Neural crest cell (in vitro differentiated cells): ENCODE measurements at regions not wholly inside any gene's neighbourhood (a gene's known extent, or its start where the extent isn't known, plus 50 kb on each side); places are given as distances from the start of the nearest gene placed in this dataset.

Source experiments
- DNase-seq: peaks from one replicate; pipeline ENCODE4 v3.0.0; 2021; ENCODE audit warnings: low read depth, mixed read lengths, low spot score
- H3K27ac Mint-ChIP-seq: one replicate; pipeline ENCODE4 v1.8.0; 2021; ENCODE audit warnings: mild to moderate bottlenecking, mixed read lengths; ENCODE audit not compliant: unreplicated experiment
- H3K27me3 Mint-ChIP-seq: 2 replicates; pipeline ENCODE4 v1.8.0; 2021; ENCODE audit warnings: low read depth, mild to moderate bottlenecking, mixed read lengths
- H3K36me3 Mint-ChIP-seq: 2 replicates; pipeline ENCODE4 v1.8.0; 2021; ENCODE audit warnings: low read depth, mild to moderate bottlenecking, mixed read lengths
- H3K4me1 Mint-ChIP-seq: 2 replicates; pipeline ENCODE4 v1.8.0; 2021; ENCODE audit warnings: mixed read lengths
- H3K4me3 Mint-ChIP-seq: one replicate; pipeline ENCODE4 v1.8.0; 2021; ENCODE audit warnings: mild to moderate bottlenecking, mixed read lengths
- H3K9me3 Mint-ChIP-seq: 2 replicates; pipeline ENCODE4 v1.8.0; 2021; ENCODE audit warnings: mixed read lengths
- CTCF ChIP-seq: fragments of 200-600 bp; sonication (generic); conservative IDR thresholded peaks from 2 replicates; pipeline ENCODE4 v1.5.0; 2021; ENCODE audit warnings: antibody characterized with exemption, mild to moderate bottlenecking

- DNase-seq, result no peak
- Mint-ChIP-seq H3K27me3 (peaks cover 2% of the 10 kb centered on the region), H3K27ac (no peak overlapping the region), H3K36me3 (no peaks in the 10 kb centered on the region), H3K4me3 (no peak overlapping the region), H3K4me1 (peaks cover 40% of the 10 kb centered on the region), H3K9me3 (no peaks in the 10 kb centered on the region)
- no peak for TF ChIP-seq CTCF
Observed at GRCh38 chr12:105740369-105740768, 398.4 kb downstream of the NUAK1 start.

- H3K4me3 Mint-ChIP-seq, result no peak overlapping the region
- no peaks in the 10 kb centered on the region for H3K9me3 Mint-ChIP-seq
- no peaks in the 10 kb centered on the region for H3K36me3 Mint-ChIP-seq
- no peak for TF ChIP-seq CTCF
- H3K27ac Mint-ChIP-seq, result no peak overlapping the region
- peaks cover 36% of the 10 kb centered on the region for H3K4me1 Mint-ChIP-seq
- peaks cover 2% of the 10 kb centered on the region for H3K27me3 Mint-ChIP-seq
- no peak for DNase-seq
Observed at GRCh38 chr12:105740970-105741725, 397.6 kb downstream of the NUAK1 start.

DNA sequence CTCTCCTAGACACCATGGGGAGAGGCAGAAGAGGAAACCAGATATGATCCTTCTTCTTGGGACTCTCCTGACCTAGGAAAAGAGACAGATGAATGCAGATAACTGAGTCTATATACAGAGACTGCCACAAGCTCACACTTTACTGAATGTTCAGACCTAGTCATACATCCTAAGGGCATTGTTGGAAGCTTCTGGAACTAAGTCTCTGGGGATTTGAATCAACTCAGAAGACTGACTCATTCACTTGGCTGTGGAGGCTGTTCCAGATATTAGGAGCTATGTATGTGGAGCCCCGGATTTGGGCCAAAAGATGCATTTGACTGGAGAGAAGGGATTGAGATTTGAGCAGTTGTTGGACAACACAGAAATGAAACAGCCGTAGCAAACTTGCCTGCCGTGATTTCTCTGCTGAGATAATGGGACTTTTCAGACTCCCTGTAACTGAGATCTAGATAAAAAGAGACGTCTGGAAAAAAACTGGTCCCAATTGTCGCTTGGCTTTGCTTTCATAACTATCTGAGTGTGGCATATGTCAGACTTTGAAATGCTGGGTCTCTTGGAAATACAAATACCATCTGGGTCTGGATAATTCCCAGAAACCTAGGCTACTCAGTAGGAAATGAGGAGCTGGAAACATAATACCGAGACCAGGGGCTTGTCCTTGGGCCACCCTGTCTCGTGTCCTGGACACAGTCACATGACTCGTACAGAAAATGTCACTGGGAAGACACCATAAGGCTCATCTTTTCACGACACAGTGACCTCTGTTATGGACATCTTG, 396.8 kb downstream of the NUAK1 start:
- H3K27me3 Mint-ChIP-seq, result peaks cover 2% of the 10 kb centered on the region
- peaks cover 28% of the 10 kb centered on the region for H3K4me1 Mint-ChIP-seq
- H3K36me3 Mint-ChIP-seq, result no peaks in the 10 kb centered on the region
- no peak overlapping the region for H3K4me3 Mint-ChIP-seq
- H3K9me3 Mint-ChIP-seq, result no peaks in the 10 kb centered on the region
- DNase-seq, result no peak
- no peak overlapping the region for H3K27ac Mint-ChIP-seq
- no peak for TF ChIP-seq CTCF

DNA sequence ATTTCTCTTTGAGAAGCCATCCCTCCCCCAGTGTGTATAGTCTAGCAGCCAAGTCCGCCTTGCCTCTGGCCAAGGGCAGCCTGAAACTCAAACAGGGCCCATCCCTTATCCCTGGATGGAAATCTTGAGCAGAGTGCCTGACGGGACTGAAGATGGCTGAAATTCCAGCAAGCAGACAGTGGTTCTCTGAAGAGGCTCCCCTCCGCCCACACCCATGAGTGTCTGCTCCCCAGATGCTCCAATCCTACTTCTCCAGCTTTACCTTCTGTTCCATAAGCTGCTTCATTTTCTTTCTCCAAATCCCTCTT, 396.2 kb downstream of the NUAK1 start:
- DNase-seq, result no peak
- Mint-ChIP-seq H3K36me3 (no peaks in the 10 kb centered on the region), H3K27ac (no peak overlapping the region), H3K9me3 (no peaks in the 10 kb centered on the region), H3K27me3 (peaks cover 2% of the 10 kb centered on the region), H3K4me1 (peaks cover 22% of the 10 kb centered on the region), H3K4me3 (no peak overlapping the region)
- TF ChIP-seq CTCF, result no peak

- H3K27ac Mint-ChIP-seq, result peak overlapping the region; percentile 30
- no peaks in the 10 kb centered on the region for H3K9me3 Mint-ChIP-seq
Observed at GRCh38 chr12:105744371-105745058, 394.2 kb downstream of the NUAK1 start.

More at GRCh38 chr12:105744371-105745058, 394.2 kb downstream of the NUAK1 start:
- no peak for DNase-seq
- Mint-ChIP-seq H3K4me3 (no peak overlapping the region), H3K27me3 (no peaks in the 10 kb centered on the region), H3K4me1 (peaks cover 15% of the 10 kb centered on the region), H3K36me3 (no peaks in the 10 kb centered on the region)
- TF ChIP-seq CTCF, result no peak
